ENCODE measurements at regions not wholly inside any gene's neighbourhood (a gene's known extent, or its start where the extent isn't known, plus 50 kb on each side); places are given as distances from the start of the nearest gene placed in this dataset.
"Not testable (repeated sequence)": the region's sequence is repeated elsewhere in the genome, so short reads cannot be mapped to it uniquely, and the experiment has no call there.

GRCh38 chr4:107468156-107468555 is 251.9 kb downstream of the PAPSS1 start:
- DNase-seq, result no peak

DNA sequence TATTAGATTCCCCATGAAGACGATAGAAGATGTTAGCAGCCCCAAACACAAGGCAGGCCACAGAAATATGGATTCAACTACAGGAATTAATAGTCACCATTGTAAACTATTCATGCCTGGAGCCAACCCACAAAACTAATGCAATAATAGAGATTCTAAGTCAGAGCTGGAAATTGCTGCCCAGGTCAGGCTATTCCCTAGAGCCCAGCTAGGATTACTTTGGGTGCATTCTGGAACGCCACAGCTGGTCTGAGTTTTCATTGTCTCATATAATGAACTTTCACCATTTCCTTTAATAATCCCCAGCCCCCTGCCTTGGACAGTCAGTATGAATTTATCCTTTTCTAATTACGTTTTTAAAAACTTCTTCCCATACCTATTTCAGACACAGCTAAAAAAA is 252.6 kb downstream of the PAPSS1 start:
- DNase-seq, result no peak

- no peak for DNase-seq
These were observed 261.8 kb downstream of the PAPSS1 start for GRCh38 chr4:107458194-107458593.

- no peak for DNase-seq
These were observed 266.0 kb downstream of the PAPSS1 start for GRCh38 chr4:107453987-107454386.

DNA sequence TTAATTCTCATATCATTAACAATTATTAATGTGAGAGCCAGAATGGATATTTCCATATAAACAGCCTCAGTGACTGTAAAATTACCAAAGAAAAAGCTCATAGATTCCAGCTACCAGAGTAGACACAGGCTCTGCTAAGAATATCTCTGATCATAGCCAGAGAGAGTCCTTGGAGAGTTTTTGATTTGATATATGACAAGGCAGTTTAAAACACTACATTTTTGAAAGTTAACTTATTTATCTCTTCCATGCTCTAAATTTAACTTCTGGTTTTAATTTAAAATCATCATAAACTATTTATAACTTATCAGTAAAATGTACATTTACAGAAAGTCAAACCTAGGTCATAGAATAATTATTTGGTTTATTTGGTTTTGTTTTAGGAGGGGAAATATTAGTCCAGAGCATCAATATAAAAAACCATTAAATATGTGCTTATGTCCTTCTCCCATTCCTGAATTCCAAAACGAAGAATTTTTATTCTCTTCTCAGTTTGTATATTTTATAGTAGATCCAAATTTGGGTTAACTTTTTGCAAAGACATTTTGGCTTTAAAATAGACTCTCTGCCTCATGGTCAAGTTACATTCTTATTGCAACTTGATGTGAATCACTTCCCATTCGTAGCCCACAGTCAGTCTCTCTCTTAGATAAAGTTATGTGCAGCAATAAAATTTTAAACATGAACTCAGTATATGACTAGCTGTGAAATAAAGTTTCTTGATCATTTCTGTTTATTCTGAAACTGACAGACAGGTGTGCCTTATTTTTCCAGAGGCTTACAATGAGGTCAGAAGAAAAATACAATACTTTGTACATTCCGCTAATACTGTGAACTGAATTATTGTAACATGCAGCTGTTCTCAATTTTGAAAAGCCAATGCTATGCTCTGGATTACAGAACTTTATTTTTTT is 267.1 kb downstream of the PAPSS1 start:
- DNase-seq, result no peak

DNA sequence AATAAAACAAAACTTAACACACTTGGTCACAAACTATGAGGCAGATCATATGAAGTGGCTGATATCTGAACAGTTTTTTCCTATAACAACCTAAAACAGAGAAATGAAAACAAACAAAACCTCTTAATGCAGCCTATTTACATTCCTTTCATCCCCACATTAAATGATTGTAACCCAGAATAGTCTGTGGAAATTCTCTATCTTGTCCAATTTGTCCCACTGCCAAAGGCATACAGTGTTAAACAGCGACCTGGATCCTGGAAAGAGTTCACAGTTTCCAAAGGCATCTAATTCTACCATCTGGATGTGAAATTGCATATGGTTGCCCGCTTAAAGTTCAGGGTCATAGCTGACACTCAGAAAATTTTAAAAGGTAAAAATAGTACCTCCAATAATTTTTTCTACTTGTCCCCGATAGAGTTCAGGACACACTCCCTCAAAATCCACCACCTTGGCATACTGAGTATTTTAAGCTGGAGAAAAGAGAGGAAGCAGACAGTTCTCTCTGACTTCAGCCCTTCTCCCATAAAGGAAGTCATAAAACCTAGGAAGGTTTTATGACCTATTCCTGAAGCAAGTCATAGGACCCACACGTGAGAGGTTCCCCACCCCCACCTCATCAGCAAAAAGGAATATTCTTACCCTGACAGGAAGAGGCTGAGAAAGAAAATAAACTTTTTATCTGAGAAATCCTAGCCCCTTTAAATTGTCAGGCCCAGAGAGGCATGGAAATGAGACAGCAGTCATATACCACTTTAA is 270.2 kb downstream of the PAPSS1 start:
- DNase-seq, result no peak

- DNase-seq, result no peak
These were observed 277.4 kb downstream of the PAPSS1 start for GRCh38 chr4:107442538-107443111.

GRCh38 chr4:107439401-107439800 is 280.6 kb downstream of the PAPSS1 start:
- DNase-seq, result no peak

DNA sequence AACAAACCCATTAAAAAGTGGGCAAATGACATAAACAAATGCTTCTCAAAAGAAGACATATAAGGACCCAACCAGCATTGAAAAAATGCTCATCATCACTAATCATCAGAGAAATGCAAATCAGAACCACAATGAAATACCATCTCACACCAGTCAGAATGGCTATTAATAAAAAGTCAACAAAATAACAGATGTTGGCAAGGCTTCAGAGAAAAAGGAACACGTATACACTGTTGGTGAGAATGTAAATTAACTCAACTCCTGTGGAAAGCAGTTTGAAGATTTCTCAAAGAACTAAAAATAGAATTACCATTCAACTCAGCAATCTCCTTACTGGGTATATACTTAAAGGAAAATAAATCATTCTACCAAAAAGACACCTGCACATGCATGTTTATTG is 283.6 kb downstream of the PAPSS1 start:
- DNase-seq, result not testable (repeated sequence)

DNA sequence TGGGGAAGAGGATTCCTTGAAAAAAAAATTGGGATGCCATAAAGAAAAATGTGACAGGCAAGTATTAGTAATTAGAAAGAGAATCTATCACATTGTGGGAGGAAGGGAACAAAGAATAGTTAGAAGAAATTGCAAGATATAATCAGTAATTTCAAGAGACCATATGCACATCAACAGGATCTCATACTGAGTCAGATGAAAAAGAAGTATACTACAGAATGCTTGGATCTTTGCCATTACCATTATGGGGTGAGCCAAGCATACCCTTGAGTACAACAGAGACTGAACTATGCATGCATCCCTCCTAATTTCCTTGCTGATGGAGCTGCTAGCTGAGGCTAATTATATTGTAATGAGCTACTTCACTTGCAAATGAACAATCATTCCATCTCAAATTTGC is 287.6 kb downstream of the PAPSS1 start:
- no peak for DNase-seq

- no peak for DNase-seq
These were observed 296.2 kb downstream of the PAPSS1 start for GRCh38 chr4:107423677-107424405.

GRCh38 chr4:107419536-107419935 is 300.5 kb downstream of the PAPSS1 start:
- DNase-seq, result not testable (repeated sequence)

- DNase-seq, result no peak
These were observed 301.0 kb downstream of the PAPSS1 start for GRCh38 chr4:107419052-107419451.

GRCh38 chr4:107415490-107415889 is 304.5 kb downstream of the PAPSS1 start:
- DNase-seq, result not testable (repeated sequence)

DNA sequence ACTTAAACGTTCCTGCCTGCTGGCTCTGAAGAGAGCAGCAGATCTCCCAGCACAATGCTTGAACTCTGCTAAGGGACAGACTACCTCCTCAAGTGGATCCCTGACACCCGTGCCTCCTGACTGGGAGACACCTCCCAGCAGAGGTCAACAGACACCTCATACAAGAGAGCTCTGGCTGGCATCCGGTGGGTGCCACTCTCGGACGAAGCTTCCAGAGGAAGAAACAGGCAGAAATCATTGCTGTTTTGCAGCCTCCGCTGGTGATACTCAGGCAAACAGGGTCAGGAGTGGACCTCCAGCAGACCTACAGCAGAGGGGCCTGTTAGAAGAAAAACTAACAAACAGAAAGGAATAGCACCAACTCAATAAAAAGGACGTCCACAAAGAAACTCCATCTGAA is 310.2 kb downstream of the PAPSS1 start:
- DNase-seq, result not testable (repeated sequence)

DNA sequence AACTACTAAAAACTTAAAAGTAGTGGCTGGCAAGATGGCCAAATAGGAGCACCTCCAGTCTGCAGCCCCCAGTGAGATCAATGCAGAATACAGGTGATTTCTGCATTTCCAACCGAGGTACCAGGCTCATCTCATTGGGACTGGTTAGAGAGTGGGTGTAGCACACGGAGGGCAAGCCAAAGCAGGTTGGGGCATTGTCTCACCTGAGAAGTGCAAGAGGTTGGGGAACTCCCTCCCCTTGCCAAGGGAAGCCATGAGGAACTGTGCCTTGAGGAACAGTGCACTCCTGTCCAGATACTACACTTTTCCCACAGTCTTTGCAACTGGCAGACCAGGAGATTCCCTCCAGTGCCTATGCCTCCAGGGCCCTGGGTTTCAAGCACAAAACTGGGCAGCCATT is 311.1 kb downstream of the PAPSS1 start:
- no peak for DNase-seq

- no peak for DNase-seq
These were observed 315.3 kb downstream of the PAPSS1 start for GRCh38 chr4:107404591-107405300.

DNA sequence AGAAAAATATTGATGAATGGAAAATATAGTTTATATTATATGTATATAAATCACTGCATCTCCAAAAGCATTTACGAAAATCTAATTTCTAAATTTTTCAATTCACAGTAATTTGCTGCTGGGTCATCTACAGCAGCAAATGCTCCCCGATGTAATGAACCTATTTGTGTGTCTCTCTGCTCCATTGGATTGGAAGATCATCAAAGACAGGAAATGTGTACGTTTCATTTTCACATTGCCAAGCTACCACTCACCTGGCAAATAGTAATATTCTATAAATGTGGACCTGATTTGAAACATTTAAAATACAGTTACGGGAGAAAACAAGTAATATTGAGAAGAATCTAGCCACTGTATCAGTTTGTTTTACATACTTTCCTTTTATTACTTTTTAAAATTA is 317.7 kb downstream of the PAPSS1 start:
- no peak for DNase-seq

DNA sequence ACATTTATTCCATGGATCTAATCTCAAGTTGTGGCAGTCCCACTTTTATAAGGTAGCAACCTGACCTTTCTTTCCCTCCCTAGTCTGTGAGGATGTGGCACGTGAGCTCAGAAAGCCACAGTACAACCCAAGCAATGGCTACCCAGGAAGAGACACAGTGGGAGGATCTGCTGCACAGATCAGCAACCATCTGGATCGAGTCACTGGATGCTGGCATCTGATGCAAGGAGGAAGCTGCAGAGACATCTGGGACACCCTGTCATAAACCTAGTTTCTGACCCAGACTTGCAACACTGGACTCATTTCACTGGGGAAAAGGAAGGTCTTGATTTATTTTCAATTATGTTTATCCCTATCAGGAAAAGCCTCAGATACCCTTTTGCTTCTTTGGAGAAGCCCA is 327.1 kb downstream of the PAPSS1 start:
- DNase-seq, result no peak

GRCh38 chr4:107392380-107392779 is 327.7 kb downstream of the PAPSS1 start:
- DNase-seq, result no peak

DNA sequence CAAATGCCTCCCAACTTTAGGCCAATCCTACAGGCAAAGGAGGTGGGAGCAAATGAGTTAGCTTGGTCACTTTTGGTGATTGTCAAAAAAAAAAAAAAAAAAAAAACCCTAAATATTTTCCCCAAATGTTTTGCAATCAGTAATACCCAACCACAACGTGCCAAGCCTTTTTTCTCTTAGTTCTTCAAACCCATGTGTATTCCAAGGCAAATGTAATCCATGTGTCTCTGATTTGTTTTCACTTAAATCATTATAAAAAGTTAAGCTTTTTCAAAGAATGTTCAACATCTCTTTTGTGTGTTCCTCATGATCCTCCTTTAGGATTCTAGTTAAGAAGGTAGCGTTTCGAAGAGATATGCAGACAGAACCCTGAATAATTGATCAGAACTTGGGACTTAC is 328.4 kb downstream of the PAPSS1 start:
- no peak for DNase-seq

- no peak for DNase-seq
These were observed 328.9 kb downstream of the PAPSS1 start for GRCh38 chr4:107391009-107391629.
